SK-N-SH treated with all-trans-retinoic acid at 6 μM for 48 hours (cell line): ENCODE measurements at regions not wholly inside any gene's neighbourhood (a gene's known extent, or its start where the extent isn't known, plus 50 kb on each side); places are given as distances from the start of the nearest gene placed in this dataset.

Source experiments
- ARNTL ChIP-seq: fragments of 450-650 bp; formaldehyde crosslinking; IDR thresholded peaks from 2 replicates; pipeline ENCODE4 v1.5.0; 2020; ENCODE audit warnings: low read depth, mild to moderate bottlenecking, moderate library complexity, borderline replicate concordance
- ESRRG ChIP-seq: fragments of 250-450 bp; sonication (Bioruptor Pico); IDR thresholded peaks from 2 replicates; pipeline ENCODE4 v1.6.1; 2021; ENCODE audit warnings: mild to moderate bottlenecking
- PATZ1 ChIP-seq: fragments of 250-450 bp; sonication (Bioruptor Pico); IDR thresholded peaks from 2 replicates; pipeline ENCODE4 v1.8.0; 2020; ENCODE audit warnings: mild to moderate bottlenecking, moderate library complexity, borderline replicate concordance
- PPARA ChIP-seq: fragments of 250-450 bp; sonication (Bioruptor Pico); IDR thresholded peaks from 2 replicates; pipeline ENCODE4 v1.5.0; 2020; ENCODE audit warnings: mild to moderate bottlenecking, borderline replicate concordance
- TOX ChIP-seq: fragments of 250-450 bp; sonication (Bioruptor Pico); IDR thresholded peaks from 2 replicates; pipeline ENCODE4 v1.8.0; 2021; ENCODE audit warnings: mild to moderate bottlenecking, moderate library complexity, borderline replicate concordance
- ZFP3 ChIP-seq: fragments of 250-450 bp; sonication (Bioruptor Pico); IDR thresholded peaks from 2 replicates; pipeline ENCODE4 v1.5.0; 2020; ENCODE audit warnings: mild to moderate bottlenecking, moderate library complexity
- ZNF565 ChIP-seq: fragments of 450-650 bp; formaldehyde crosslinking; conservative IDR thresholded peaks from 2 replicates; pipeline ENCODE4 v1.5.0; 2020; ENCODE audit warnings: low read depth, mild to moderate bottlenecking, moderate library complexity
- TF ChIP-seq, protein P1 (sequence below): fragments of 250-450 bp; sonication (Bioruptor Pico); IDR thresholded peaks from 2 replicates; pipeline ENCODE4 v1.5.1; 2020; ENCODE audit warnings: low read depth, mild to moderate bottlenecking, moderate library complexity

DNA sequence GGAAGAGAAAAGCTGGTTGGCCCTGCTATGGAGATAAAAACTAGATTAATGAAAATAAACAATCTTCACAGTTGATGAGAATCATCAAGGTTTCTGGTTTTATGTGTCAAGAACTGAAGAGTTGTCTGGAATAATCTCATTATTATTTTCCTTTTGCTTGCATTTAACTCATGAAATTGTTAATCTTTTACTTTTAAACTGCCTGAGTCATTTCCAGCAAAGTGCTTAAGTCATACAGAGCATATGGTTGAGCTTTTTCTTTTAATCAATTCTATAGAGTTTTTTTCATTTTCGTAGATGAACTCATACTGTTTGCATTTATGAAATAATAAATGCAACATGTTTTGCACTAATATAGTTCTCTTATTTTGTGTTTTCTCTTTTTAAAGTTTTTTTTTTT lies 747.9 kb downstream of the NXPH1 start:
- no peak for TF ChIP-seq ZFP3 (CRISPR knock-in tag)
- TF ChIP-seq TOX (CRISPR knock-in tag) = no peak
- TF ChIP-seq, protein P1, sequence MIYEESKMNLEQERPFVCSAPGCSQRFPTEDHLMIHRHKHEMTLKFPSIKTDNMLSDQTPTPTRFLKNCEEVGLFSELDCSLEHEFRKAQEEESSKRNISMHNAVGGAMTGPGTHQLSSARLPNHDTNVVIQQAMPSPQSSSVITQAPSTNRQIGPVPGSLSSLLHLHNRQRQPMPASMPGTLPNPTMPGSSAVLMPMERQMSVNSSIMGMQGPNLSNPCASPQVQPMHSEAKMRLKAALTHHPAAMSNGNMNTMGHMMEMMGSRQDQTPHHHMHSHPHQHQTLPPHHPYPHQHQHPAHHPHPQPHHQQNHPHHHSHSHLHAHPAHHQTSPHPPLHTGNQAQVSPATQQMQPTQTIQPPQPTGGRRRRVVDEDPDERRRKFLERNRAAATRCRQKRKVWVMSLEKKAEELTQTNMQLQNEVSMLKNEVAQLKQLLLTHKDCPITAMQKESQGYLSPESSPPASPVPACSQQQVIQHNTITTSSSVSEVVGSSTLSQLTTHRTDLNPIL = no peak
- TF ChIP-seq PPARA = no peak
- no peak for TF ChIP-seq ZNF565 (CRISPR knock-in tag)
- no peak for TF ChIP-seq ESRRG (CRISPR knock-in tag)
- TF ChIP-seq ARNTL (CRISPR knock-in tag) = no peak
- TF ChIP-seq PATZ1 (CRISPR knock-in tag) = no peak
